RWPE1 (cell line): ENCODE measurements at regions not wholly inside any gene's neighbourhood (a gene's known extent, or its start where the extent isn't known, plus 50 kb on each side); places are given as distances from the start of the nearest gene placed in this dataset.

ENCODE experiments used
- CTCF ChIA-PET: fragments of 350-600 bp; sonication (Branson Sonifier 250); formaldehyde crosslinking; extraction: SDS; loops from one replicate; lab custom pipeline; 2021; lab: Yijun Ruan, JAX
- POLR2A ChIA-PET: fragments of 400-600 bp; formaldehyde crosslinking; extraction: SDS; loops from one replicate; lab custom pipeline; 2020; ENCODE audit warnings: antibody characterized with exemption; ENCODE audit not compliant: low non-redundant PET; lab: Yijun Ruan, JAX
- DNase-seq: peaks from one replicate; pipeline ENCODE4 v3.0.0; 2012; ENCODE audit warnings: low spot score
- H3K27ac ChIP-seq: fragments of 450-650 bp; 2 replicates; pipeline ENCODE4 v1.5.1; 2017
- CTCF ChIP-seq: fragments of 450-650 bp; conservative IDR thresholded peaks from 2 replicates; pipeline ENCODE4 v1.5.1; 2017; ENCODE audit warnings: low read depth, mild to moderate bottlenecking

- DNase-seq: no peak
- ChIA-PET CTCF (no interaction called here), POLR2A (no interaction called here)
- H3K27ac ChIP-seq: no peak overlapping the region
- TF ChIP-seq CTCF: no peak
Measured at GRCh38 chr1:59063501-59063900, 233.4 kb upstream of the FGGY start.

- ChIA-PET POLR2A (no interaction called here), CTCF (interaction anchor here (0.7 kb wide), 1 partner anchor 22 kb away, joined by 3 read pairs; no protein-coding TSS in a partner anchor)
- TF ChIP-seq CTCF: no peak
- no peak overlapping the region for H3K27ac ChIP-seq
- DNase-seq: no peak
Measured at GRCh38 chr1:59064592-59064991, 232.3 kb upstream of the FGGY start.

- CTCF ChIA-PET: interaction anchor here (0.5 kb wide), 1 partner anchor 769 kb away, joined by 3 read pairs; no protein-coding TSS in a partner anchor
- TF ChIP-seq CTCF: no peak
- DNase-seq: no peak
- no peak overlapping the region for H3K27ac ChIP-seq
- POLR2A ChIA-PET: no interaction called here
Measured at GRCh38 chr1:59066236-59066635, 230.7 kb upstream of the FGGY start.

DNA sequence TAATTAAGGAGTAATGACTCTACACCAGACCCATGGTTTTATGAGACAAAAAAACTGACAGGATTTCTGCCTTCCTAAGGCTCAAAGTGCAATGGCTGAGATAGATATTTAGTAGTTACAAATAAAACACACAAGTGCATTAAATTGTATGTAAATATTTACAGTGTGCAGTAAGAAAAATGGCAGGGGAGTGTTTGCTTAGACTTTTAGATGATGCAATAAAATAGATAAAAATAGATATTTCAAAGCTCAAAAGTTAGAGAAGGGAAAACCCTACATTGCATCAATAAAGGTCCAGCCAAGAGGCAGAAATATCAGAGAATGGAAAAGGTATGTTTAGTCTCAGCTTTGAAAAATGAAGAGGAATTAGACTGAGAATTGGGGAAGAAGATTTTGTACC lies 226.3 kb upstream of the FGGY start:
- ChIA-PET CTCF (no interaction called here), POLR2A (no interaction called here)
- H3K27ac ChIP-seq: no peak overlapping the region
- TF ChIP-seq CTCF: no peak
- no peak for DNase-seq

- no peak overlapping the region for H3K27ac ChIP-seq
- ChIA-PET CTCF (no interaction called here), POLR2A (no interaction called here)
- TF ChIP-seq CTCF: no peak
- DNase-seq: no peak
Measured at GRCh38 chr1:59071289-59071688, 225.6 kb upstream of the FGGY start.

DNA sequence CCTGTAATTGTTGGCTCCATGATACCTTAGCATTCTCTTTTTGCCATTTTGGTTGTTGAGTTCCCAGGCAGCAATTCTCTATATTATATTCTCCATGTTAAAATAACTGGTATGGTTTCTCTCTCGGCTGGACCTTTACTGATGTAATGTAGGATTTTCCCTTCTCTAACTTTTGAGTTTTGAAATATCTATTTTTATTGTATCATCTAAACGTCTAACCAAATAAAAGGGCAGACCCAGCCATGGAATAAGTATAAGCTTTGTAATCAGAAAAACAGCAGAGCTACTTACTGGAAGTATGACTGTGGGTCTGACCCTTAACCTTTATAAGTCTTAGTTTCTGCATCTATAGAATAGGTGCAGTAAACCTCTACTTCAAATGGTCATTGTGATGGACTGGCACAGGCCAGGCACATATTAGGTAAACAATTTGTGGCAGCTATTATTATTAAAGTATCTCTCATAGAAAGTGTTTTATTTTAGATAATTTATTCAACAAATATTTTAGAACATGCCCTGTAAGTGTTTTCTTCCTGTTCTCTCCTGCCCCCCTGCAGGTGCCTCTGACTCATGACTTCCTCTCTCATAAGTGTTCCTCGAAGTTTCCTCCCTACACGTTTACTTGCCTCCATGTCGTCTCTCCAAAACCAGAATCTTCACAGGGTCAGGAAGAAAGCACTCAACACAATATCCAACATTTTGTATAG lies 224.9 kb upstream of the FGGY start:
- ChIA-PET POLR2A (no interaction called here), CTCF (no interaction called here)
- no peak for TF ChIP-seq CTCF
- DNase-seq: no peak
- no peak overlapping the region for H3K27ac ChIP-seq
